Kidney epithelial cell (primary cell): ENCODE measurements at regions not wholly inside any gene's neighbourhood (a gene's known extent, or its start where the extent isn't known, plus 50 kb on each side); places are given as distances from the start of the nearest gene placed in this dataset.

Experiments used
- DNase-seq: peaks from one replicate; pipeline ENCODE4 v3.0.0-alpha.2; 2010; ENCODE audit warnings: low read depth
- H3K27me3 ChIP-seq: 2 replicates; pipeline ENCODE4 v1.6.0; 2011; ENCODE audit warnings: low read length; ENCODE audit not compliant: control insufficient read depth, insufficient read depth
- H3K36me3 ChIP-seq: 2 replicates; pipeline ENCODE4 v1.5.1; 2011; ENCODE audit warnings: low read length; ENCODE audit not compliant: control insufficient read depth, insufficient read depth
- H3K4me3 ChIP-seq: 2 replicates; pipeline ENCODE4 v1.5.1; 2011; ENCODE audit warnings: low read depth, mild to moderate bottlenecking, control low read depth, low read length
- CTCF ChIP-seq: IDR thresholded peaks from 2 replicates; pipeline ENCODE4 v1.5.1; 2011; ENCODE audit warnings: mild to moderate bottlenecking, moderate library complexity, low read length, control low read depth, inconsistent platforms; ENCODE audit not compliant: insufficient read depth, poor library complexity, severe bottlenecking

- DNase-seq: no peak
- Histone ChIP-seq H3K4me3 (no peak overlapping the region), H3K36me3 (no peaks in the 10 kb centered on the region), H3K27me3 (no peaks in the 10 kb centered on the region)
- TF ChIP-seq CTCF: no peak
Observed at GRCh38 chr15:53233801-53234200, 443.7 kb upstream of the ONECUT1 start.

GRCh38 chr15:53230473-53230872, 440.3 kb upstream of the ONECUT1 start:
- H3K36me3 ChIP-seq: no peaks in the 10 kb centered on the region
- no peak for DNase-seq
- no peak for TF ChIP-seq CTCF
- H3K27me3 ChIP-seq: no peaks in the 10 kb centered on the region
- H3K4me3 ChIP-seq: no peak overlapping the region

DNA sequence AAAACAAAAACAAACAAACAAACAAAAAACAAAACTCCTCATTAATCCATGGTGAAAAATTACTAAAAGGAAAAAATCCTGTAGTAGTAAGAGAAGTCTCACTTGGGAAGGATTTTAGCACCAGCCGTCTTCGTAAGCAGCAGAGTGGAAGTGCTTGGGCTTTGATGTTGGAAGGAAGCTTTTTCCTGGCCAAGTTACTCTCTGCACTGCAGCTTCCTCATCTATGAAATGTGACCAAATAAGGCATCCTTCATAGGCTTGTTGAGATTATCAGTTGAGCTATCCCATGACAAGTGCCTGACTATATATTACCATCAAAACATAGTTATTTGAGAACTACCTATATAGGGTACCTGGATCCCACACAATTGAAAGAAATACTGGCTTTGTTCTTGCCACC, 436.4 kb upstream of the ONECUT1 start:
- H3K36me3 ChIP-seq: no peaks in the 10 kb centered on the region
- no peak overlapping the region for H3K4me3 ChIP-seq
- no peaks in the 10 kb centered on the region for H3K27me3 ChIP-seq
- no peak for TF ChIP-seq CTCF
- DNase-seq: no peak

DNA sequence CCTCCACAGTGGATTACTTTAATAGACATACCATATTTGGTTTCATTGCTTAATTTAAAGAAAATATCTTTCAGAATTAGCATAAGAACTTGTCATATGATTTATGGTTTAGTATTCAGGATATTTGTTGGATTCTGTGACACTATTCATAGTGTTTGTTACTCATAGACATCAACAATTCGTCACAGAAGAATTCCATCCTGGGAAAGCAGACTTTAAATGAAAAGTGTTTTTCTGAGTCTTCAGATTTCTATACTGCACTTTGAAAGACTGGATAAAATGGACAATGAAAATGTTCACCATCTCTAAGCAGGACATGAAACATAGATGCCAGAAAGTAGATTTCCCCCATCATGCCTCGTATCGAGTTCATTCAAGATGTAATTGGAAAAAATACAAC, 435.6 kb upstream of the ONECUT1 start:
- no peak for DNase-seq
- TF ChIP-seq CTCF: no peak
- Histone ChIP-seq H3K27me3 (no peaks in the 10 kb centered on the region), H3K4me3 (no peak overlapping the region), H3K36me3 (no peaks in the 10 kb centered on the region)

- Histone ChIP-seq H3K27me3 (no peaks in the 10 kb centered on the region), H3K36me3 (no peaks in the 10 kb centered on the region), H3K4me3 (no peak overlapping the region)
- DNase-seq: no peak
- TF ChIP-seq CTCF: no peak
Observed at GRCh38 chr15:53224371-53224770, 434.2 kb upstream of the ONECUT1 start.

- TF ChIP-seq CTCF: no peak
- H3K4me3 ChIP-seq: no peak overlapping the region
- no peak for DNase-seq
- H3K27me3 ChIP-seq: no peaks in the 10 kb centered on the region
- H3K36me3 ChIP-seq: no peaks in the 10 kb centered on the region
Observed at GRCh38 chr15:53223815-53224214, 433.7 kb upstream of the ONECUT1 start.
